Suprapubic skin (tissue), 4 donors: ENCODE measurements at regions not wholly inside any gene's neighbourhood (a gene's known extent, or its start where the extent isn't known, plus 50 kb on each side); places are given as distances from the start of the nearest gene placed in this dataset.

Experiments used
- DNase-seq, 2 donors: peaks; one replicate each; pipeline ENCODE4 v3.0.0-alpha.2; 2019; ENCODE audit warnings: low spot score in 2 of 2
- H3K27ac ChIP-seq: fragments of 200-600 bp; sonication (generic); one replicate; pipeline ENCODE4 v1.5.1; 2019
- H3K27me3 ChIP-seq: fragments of 200-600 bp; sonication (generic); one replicate; pipeline ENCODE4 v1.5.1; 2019
- H3K36me3 ChIP-seq: fragments of 200-600 bp; sonication (generic); one replicate; pipeline ENCODE4 v1.5.1; 2019
- H3K4me1 ChIP-seq: fragments of 200-600 bp; sonication (generic); one replicate; pipeline ENCODE4 v1.5.1; 2019
- H3K4me3 ChIP-seq: fragments of 200-600 bp; sonication (generic); one replicate; pipeline ENCODE4 v1.5.1; 2019; ENCODE audit warnings: mild to moderate bottlenecking
- H3K9me3 ChIP-seq: fragments of 200-600 bp; sonication (generic); one replicate; pipeline ENCODE4 v1.5.1; 2019
- EP300 ChIP-seq: sonication (generic); formaldehyde crosslinking; IDR thresholded peaks from one replicate; pipeline ENCODE4 v1.6.1; 2017; ENCODE audit warnings: antibody characterized with exemption
- POLR2A ChIP-seq, 2 donors: fragments of 450-650 bp; IDR thresholded peaks; one replicate each; pipeline ENCODE4 v1.6.1; 2017; ENCODE audit warnings: antibody characterized with exemption in 2 of 2, mild to moderate bottlenecking in 2 of 2, moderate library complexity in 2 of 2
- POLR2AphosphoS5 ChIP-seq, 3 donors: sonication (generic); formaldehyde crosslinking; IDR thresholded peaks; one replicate each; pipeline ENCODE4 v1.6.1; 2017; ENCODE audit warnings: antibody characterized with exemption in 3 of 3
- WGBS: methylation state at CpG from one replicate; pipeline ENCODE4 v1.1.5; 2018; 5-methylcytosine and 5-hydroxymethylcytosine counted together
- TF ChIP-seq, protein P1 (sequence below), 2 donors: fragments of 200-600 bp in 1 of 2; fragments of 450-650 bp in 1 of 2; sonication (generic) in 1 of 2; IDR thresholded peaks; one replicate each; pipeline ENCODE4 v1.5.1; 2016 to 2019; ENCODE audit warnings: antibody characterized with exemption in 2 of 2, mild to moderate bottlenecking in 1 of 2, moderate library complexity in 1 of 2

DNA sequence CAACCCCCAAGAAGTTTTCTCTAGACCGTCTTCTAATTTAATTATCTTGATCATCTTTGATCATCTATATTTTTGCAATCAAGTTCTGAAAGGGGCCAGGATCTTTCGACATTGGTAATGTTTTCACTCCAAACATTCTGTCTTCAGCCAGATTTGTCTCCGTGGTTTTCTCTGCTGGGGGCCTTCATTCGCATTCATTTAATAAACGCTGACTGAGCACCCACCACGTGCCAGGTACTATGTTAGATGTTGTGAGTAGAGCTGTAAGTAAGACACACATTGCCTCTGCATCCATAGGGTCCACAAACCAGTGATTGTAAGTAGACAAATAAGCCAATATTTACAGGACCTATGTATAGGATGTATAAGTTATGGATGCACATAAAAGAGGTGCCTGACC, 134.5 kb upstream of the MROH9 start:
- WGBS, result 65% methylated on average over 6 of the region's 6 CpGs
- Histone ChIP-seq H3K9me3 (no peaks in the 10 kb centered on the region), H3K4me3 (no peak overlapping the region), H3K4me1 (no peaks in the 10 kb centered on the region), H3K27ac (no peak overlapping the region), H3K36me3 (no peaks in the 10 kb centered on the region), H3K27me3 (no peaks in the 10 kb centered on the region)
- TF ChIP-seq POLR2AphosphoS5 (IDR thresholded peaks at IDR 0.05) (no peak), POLR2A (IDR thresholded peaks at IDR 0.05) (no peak), EP300 (no peak)
- TF ChIP-seq, protein P1, sequence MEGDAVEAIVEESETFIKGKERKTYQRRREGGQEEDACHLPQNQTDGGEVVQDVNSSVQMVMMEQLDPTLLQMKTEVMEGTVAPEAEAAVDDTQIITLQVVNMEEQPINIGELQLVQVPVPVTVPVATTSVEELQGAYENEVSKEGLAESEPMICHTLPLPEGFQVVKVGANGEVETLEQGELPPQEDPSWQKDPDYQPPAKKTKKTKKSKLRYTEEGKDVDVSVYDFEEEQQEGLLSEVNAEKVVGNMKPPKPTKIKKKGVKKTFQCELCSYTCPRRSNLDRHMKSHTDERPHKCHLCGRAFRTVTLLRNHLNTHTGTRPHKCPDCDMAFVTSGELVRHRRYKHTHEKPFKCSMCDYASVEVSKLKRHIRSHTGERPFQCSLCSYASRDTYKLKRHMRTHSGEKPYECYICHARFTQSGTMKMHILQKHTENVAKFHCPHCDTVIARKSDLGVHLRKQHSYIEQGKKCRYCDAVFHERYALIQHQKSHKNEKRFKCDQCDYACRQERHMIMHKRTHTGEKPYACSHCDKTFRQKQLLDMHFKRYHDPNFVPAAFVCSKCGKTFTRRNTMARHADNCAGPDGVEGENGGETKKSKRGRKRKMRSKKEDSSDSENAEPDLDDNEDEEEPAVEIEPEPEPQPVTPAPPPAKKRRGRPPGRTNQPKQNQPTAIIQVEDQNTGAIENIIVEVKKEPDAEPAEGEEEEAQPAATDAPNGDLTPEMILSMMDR (IDR thresholded peaks at IDR 0.05), result no peak
- DNase-seq, result no peak

GRCh38 chr1:170803711-170804110, 131.6 kb upstream of the MROH9 start:
- no peak overlapping the region for H3K27ac ChIP-seq
- peaks cover 4% of the 10 kb centered on the region for H3K4me1 ChIP-seq
- no peaks in the 10 kb centered on the region for H3K27me3 ChIP-seq
- TF ChIP-seq, protein P1 (IDR thresholded peaks at IDR 0.05), result no peak
- TF ChIP-seq EP300 (no peak), POLR2A (IDR thresholded peaks at IDR 0.05) (no peak), POLR2AphosphoS5 (IDR thresholded peaks at IDR 0.05) (no peak)
- no peak overlapping the region for H3K4me3 ChIP-seq
- DNase-seq, result no peak
- no peaks in the 10 kb centered on the region for H3K9me3 ChIP-seq
- no peaks in the 10 kb centered on the region for H3K36me3 ChIP-seq
- 96% methylated on average over 1 of the region's 1 CpG for WGBS

- no peaks in the 10 kb centered on the region for H3K36me3 ChIP-seq
- no peaks in the 10 kb centered on the region for H3K9me3 ChIP-seq
- peaks cover 4% of the 10 kb centered on the region for H3K4me1 ChIP-seq
- no peaks in the 10 kb centered on the region for H3K27me3 ChIP-seq
- H3K4me3 ChIP-seq, result no peak overlapping the region
- TF ChIP-seq EP300 (no peak), POLR2A (IDR thresholded peaks at IDR 0.05) (no peak), POLR2AphosphoS5 (IDR thresholded peaks at IDR 0.05) (no peak)
- TF ChIP-seq, protein P1 (IDR thresholded peaks at IDR 0.05), result no peak
- no peak overlapping the region for H3K27ac ChIP-seq
- no peak for DNase-seq
Measured at GRCh38 chr1:170804419-170804818, 130.9 kb upstream of the MROH9 start.

- Histone ChIP-seq H3K4me3 (no peak overlapping the region), H3K27me3 (no peaks in the 10 kb centered on the region), H3K36me3 (no peaks in the 10 kb centered on the region), H3K4me1 (peaks cover 4% of the 10 kb centered on the region), H3K9me3 (no peaks in the 10 kb centered on the region), H3K27ac (no peak overlapping the region)
- no peak for TF ChIP-seq EP300
- no peak for TF ChIP-seq POLR2A (IDR thresholded peaks at IDR 0.05)
- TF ChIP-seq, protein P1 (IDR thresholded peaks at IDR 0.05), result no peak
- no peak for TF ChIP-seq POLR2AphosphoS5 (IDR thresholded peaks at IDR 0.05)
- no peak for DNase-seq
- 91% methylated on average over 4 of the region's 4 CpGs for WGBS
Measured at GRCh38 chr1:170804879-170805278, 130.5 kb upstream of the MROH9 start.

DNA sequence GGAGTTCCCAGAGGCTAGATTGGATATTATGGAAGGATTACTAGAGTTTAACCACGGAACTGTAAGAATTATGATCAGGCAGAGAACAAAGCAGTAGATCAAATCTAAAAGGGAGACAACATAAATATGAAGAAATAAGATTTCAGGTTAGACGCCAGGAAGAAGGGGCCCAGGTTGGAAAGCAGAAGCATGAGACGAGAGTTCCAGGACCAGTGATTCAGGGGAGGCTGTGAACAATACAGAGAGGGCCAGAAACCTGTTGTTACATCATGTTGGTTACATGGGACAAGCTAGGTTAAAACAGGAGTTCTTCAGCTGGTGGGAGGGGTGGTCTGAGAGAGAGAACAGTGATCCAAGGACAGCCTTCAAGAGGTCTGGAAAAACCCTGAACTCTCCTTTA, 128.4 kb upstream of the MROH9 start:
- Histone ChIP-seq H3K9me3 (no peaks in the 10 kb centered on the region), H3K4me3 (no peak overlapping the region), H3K27me3 (no peaks in the 10 kb centered on the region), H3K27ac (no peak overlapping the region), H3K36me3 (no peaks in the 10 kb centered on the region), H3K4me1 (peaks cover 4% of the 10 kb centered on the region)
- no peak for DNase-seq
- TF ChIP-seq EP300 (no peak), POLR2AphosphoS5 (IDR thresholded peaks at IDR 0.05) (no peak), POLR2A (IDR thresholded peaks at IDR 0.05) (no peak)
- TF ChIP-seq, protein P1 (IDR thresholded peaks at IDR 0.05), result no peak
- 78% methylated on average over 3 of the region's 3 CpGs for WGBS
